HG02763 (cell line): ENCODE measurements at regions not wholly inside any gene's neighbourhood (a gene's known extent, or its start where the extent isn't known, plus 50 kb on each side); places are given as distances from the start of the nearest gene placed in this dataset.

Source experiments
- ATAC-seq: cut with Tn5 transposase; IDR thresholded peaks from one replicate; pipeline ENCODE4 v1.9.1; 2021; ENCODE audit warnings: mild to moderate bottlenecking, moderate library complexity; ENCODE audit not compliant: unreplicated experiment

DNA sequence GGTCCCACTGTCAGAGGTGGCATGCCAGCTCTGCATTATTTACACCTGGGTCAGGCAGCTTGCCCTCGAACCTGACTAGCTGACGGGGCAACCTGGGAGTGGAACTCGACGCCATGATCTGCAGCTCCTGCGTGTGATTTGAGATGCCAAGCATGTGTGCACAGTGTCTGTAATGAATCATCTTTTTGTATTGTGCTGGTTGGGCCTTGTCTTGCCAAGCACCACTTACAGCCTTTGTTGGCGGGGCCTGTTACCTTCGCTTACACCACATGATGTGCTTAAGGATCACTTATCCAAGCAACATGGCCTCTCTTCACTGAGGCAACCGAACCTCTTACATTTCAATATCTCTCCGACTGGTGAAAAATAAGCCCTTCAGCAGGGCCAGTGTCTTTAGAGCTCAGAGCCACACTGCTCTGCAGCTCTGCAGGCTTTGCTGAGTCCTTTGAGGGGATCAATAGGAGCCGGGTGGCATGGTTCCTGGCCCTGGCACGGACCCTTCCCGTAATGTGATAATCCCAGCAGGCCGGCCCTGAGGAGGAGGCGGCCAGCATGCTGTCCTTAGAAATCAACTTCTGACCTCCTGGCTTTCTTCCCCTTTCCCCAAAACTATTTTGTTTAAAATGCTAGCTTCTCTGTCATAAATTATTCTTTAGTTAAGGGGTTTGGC, 297.7 kb upstream of the CD180 start:
- ATAC-seq = no peak

DNA sequence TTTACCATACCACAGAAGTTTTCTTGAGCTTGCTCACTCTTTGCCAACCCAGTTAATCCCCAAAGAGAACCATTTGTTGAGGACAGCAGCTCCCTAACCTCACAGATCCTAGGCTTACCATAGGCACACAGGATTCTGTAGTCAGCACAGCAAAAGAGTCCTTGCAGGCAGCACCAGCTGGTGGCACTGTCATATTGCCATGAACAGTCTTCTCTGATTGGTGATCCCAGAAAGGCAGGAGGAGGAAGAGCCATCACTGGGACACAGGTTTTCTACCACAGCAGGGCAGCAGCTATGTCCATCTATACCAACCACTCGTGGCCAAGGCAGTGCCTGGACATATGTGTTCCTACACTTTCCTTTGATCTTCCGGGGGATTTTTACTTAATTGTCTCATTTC, 297.1 kb upstream of the CD180 start:
- ATAC-seq = no peak

DNA sequence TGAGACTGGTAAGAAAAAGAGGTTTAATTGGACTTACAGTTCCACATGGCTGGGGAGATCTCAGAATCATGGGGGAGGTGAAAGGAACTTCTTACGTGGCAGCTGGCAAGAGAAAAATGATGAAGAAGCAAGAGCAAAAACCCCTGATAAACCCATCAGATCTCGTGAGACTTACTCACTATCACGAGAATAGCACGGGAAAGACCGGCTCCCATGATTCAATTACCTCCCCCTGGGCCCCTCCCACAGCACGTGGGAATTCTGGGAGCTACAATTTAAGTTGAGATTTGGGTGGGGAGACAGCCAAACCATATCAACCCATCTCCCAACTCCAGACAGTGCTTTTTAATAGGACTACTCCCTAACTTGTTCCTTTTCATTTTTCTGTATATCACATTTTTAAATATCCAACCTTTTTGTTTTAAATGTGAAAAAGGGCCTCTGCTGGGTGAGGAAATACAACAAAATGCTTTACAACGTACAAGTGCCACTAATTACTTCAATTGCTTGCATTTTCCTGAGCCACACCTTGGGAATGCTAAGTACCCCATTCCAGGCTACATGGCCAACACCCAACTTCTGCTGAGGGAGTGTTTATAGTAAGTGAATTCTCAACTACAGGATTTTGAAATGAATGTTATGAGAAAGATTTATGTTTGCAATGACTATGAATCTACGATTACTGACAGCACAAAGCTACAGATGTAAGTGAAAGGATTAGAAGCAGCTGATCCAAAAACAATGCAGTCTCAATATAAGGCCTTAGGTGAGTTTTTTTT, 294.1 kb upstream of the CD180 start:
- no peak for ATAC-seq

DNA sequence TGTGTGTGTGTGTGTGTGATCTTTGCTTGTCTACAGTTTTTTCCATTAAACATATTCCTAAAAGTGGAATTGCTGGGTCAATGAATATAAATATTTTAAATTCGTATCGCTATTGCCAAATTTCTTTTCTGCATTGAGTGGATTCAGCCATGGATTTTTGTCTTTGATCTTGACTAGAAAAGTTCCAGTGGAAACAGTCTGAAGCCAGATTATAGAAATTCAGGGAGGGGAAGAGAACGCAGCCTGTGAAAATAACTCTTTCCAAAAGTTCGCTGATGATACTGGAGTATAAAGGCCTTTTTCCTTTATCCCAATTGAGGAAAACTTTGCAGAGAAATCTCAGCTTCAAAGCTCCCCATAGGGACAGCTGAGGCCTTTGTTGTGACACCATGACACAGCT, 292.3 kb upstream of the CD180 start:
- ATAC-seq = no peak

DNA sequence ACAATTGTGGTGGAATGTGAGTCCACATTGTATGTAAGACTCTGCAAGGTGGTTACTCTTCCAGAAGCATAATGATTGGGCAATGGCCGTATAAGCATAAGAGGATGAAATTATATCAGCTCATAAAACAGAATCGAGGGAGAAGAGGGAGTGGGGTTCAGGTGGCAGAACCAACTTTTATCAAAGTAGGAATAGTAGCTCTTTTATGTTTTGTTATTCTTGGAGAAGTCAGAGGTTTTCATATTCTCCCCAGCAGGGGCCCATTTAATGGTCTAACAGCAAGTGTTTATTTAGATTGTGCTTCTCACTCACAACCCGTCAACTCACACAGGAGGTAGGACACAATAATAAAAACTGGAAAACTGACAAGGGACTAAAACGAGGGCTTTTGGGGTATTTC, 291.3 kb upstream of the CD180 start:
- ATAC-seq = no peak

DNA sequence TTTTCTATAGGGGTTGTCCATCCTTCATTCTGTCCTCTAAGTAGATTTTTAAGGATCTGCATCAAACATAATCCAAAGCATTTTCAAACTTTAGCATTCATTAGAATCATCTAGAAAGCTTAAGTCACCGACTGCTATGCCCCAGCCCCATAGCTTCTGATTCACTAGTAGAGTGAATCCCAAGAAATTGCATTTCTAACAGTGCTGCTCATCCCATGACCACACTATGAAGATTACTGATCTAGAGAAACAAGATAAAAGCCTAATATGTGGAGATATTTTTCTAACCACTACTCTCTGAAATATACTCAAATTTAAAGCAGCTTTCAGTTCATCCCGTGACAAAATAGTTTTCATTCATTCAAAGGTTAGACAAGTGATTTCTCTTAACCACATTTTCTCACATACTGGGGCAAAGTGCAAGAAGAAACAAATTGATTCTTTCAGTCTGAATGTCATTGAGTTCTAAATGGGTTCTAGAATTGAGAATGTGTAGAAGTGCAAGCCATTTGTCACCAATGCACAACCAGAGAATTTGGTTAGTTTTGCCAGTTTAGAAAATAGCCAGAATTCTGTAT, 286.9 kb upstream of the CD180 start:
- ATAC-seq = no peak

GRCh38 chr5:67481362-67481761, 284.8 kb upstream of the CD180 start:
- no peak for ATAC-seq

GRCh38 chr5:67478337-67478736, 281.7 kb upstream of the CD180 start:
- ATAC-seq = no peak

DNA sequence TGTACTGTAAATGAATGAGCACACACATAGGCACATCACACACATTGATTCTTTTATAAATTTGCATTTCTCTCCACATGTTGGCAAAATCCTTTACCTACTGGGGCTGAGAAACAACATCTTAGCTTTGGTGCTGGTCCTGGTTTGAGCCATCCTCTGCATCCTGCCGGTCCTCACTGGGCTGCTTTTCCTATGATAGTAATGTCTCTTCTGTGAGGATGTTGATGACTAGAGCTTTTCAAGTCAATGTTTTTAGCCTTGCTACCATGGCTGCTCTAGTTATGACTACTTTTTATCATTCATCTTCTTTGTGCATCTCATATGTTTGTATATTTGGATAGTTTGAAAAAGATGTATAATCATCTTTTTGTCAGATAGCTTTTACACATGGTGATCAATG, 280.4 kb upstream of the CD180 start:
- ATAC-seq = no peak

- ATAC-seq = no peak
Observed at GRCh38 chr5:67476531-67476930, 279.9 kb upstream of the CD180 start.

DNA sequence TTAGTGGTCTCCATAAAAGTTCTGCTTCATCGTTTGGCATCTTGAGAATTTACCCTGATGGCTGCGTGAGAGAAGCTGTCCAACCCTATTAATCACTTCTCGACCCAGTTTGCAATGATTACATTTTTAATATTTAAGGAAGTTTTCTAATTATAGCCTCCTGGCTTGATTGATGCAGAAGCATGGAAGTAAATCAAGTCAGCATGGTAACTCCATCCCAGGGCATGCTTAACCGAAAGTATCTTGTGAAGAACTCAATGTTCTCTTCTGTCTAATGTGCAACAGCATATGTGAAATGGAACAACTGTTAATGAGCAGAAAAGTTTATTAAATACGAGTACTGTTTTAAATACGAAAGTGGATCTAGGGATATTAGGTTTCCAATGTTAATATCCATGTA, 278.9 kb upstream of the CD180 start:
- ATAC-seq = no peak

GRCh38 chr5:67474597-67475238, 278.1 kb upstream of the CD180 start:
- no peak for ATAC-seq

DNA sequence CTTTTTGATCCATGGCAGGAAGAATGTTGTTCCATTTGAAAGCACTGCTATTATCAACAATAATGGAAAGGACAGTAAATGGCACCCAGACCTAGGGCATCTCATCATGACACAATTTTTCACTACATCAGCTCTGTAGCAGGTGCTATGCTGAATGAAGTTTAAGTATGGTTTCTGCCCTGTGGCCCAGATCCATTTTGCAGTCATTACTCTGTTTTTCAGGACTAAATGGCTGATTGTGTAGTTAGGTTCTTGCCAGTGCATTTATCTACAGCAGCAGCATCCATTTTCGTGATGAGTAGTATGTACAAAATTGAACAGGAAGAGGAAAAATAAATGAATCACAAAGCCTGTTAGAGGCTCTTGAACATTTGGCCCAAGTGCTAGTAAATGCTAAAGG, 270.5 kb upstream of the CD180 start:
- ATAC-seq = no peak

DNA sequence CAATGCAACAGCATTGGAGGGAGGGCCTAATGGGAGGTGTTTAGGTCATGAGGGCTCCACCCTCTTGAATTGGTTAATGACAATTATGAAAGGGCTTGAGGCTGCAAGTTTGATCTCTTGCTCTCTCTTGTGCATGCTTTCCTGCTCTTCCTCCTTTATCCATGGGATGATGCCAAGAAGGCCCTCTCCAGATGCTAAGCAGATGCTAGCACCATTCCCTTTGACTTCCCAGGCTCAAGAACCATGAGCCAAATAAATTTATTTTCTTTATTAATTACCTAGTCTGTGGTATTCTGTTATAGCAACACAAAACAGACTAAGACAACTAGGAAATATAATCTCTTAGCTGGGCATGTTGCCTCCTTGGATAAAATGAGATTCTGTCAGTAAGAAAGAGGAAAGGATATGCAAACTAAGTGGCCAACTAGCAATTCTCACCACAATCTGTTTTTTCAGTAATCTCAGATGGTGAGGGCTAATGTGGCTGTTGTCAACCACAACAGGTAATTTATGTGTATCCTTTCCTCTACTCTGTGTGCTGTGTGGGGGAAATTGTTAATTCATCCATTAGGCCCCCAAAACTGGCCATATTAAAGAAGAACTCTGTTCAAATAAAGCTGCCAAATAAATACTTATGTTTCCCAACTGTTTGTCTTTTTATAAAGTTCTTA, 269.1 kb upstream of the CD180 start:
- no peak for ATAC-seq

DNA sequence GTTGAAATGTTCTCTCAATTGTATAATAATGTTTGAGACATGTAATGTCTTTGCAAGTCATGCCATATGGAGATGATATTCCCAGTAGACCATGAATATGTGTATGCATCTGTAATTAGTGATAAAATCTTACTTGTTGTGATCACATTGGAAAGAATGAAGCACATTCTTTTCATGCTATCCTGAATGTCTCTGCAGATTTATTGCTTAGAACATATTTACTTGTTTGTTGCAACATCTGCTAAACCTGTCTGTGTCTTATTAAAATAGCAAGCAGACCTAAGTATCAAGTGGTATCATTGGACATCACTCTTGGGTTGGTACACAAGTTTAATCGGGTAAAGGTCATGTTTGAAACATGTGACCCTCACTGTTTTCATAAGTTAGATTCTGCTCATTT, 265.5 kb upstream of the CD180 start:
- no peak for ATAC-seq

GRCh38 chr5:67459253-67459652, 262.7 kb upstream of the CD180 start:
- ATAC-seq = no peak

- no peak for ATAC-seq
Observed at GRCh38 chr5:67455970-67456369, 259.4 kb upstream of the CD180 start.

- ATAC-seq = no peak
Observed at GRCh38 chr5:67454957-67455561, 258.5 kb upstream of the CD180 start.

- no peak for ATAC-seq
Observed at GRCh38 chr5:67453111-67453905, 256.7 kb upstream of the CD180 start.

GRCh38 chr5:67451640-67452279, 255.2 kb upstream of the CD180 start:
- no peak for ATAC-seq
